NB4 (cell line): ENCODE measurements at regions not wholly inside any gene's neighbourhood (a gene's known extent, or its start where the extent isn't known, plus 50 kb on each side); places are given as distances from the start of the nearest gene placed in this dataset.

Experiments used
- POLR2A ChIP-seq: IDR thresholded peaks from 2 replicates; pipeline ENCODE4 v1.6.1; 2011; ENCODE audit warnings: mild to moderate bottlenecking; ENCODE audit not compliant: insufficient read length; ENCODE audit errors: extremely low read depth
- TF ChIP-seq, protein P1 (sequence below): IDR thresholded peaks from 2 replicates; pipeline ENCODE4 v1.6.1; 2011; ENCODE audit warnings: low read depth, low read length
- TF ChIP-seq, protein P2 (sequence below): IDR thresholded peaks from one replicate; pipeline ENCODE4 v1.5.1; 2012; ENCODE audit warnings: low read depth, low read length

DNA sequence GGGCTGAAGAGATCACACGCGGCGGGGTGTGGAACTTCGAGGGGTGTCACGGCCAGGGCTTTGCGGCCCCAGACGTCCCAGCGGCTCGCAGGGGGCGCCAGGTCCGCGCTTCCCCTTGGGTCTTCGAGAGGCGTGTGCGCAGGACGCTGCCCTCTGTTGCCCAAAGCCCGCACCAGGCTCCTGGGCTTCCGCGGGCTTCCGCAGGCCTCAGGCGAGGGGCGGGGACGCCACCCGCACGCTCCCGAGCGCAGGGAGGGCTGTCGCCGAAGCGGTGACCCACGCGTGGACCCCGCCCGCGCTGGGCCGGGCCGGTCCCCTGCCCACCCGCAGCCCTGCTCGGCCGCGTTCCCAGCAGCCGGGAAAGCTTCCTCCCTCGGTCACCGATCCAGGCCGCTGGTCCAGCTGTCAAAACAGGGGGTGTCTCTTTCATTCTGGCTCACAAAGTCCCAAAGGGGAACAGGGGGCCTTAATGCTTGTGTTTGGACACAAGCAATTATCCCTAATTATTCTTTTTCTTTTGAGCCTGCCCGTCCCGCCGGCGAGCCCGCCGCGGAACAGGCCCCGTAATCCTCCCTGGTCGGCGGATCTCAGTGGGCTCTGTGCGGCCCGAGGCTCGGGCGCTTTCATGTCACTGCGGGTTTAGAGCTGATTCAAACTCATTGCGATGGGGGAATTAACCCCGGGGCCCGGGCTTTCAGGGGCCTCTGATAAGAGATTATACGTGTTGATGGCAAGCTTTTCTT is 60.6 kb downstream of the TMEM174 start:
- TF ChIP-seq, protein P1, sequence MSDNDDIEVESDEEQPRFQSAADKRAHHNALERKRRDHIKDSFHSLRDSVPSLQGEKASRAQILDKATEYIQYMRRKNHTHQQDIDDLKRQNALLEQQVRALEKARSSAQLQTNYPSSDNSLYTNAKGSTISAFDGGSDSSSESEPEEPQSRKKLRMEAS, result no peak
- TF ChIP-seq, protein P2, sequence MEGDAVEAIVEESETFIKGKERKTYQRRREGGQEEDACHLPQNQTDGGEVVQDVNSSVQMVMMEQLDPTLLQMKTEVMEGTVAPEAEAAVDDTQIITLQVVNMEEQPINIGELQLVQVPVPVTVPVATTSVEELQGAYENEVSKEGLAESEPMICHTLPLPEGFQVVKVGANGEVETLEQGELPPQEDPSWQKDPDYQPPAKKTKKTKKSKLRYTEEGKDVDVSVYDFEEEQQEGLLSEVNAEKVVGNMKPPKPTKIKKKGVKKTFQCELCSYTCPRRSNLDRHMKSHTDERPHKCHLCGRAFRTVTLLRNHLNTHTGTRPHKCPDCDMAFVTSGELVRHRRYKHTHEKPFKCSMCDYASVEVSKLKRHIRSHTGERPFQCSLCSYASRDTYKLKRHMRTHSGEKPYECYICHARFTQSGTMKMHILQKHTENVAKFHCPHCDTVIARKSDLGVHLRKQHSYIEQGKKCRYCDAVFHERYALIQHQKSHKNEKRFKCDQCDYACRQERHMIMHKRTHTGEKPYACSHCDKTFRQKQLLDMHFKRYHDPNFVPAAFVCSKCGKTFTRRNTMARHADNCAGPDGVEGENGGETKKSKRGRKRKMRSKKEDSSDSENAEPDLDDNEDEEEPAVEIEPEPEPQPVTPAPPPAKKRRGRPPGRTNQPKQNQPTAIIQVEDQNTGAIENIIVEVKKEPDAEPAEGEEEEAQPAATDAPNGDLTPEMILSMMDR, result no peak
- no peak for TF ChIP-seq POLR2A
